NT2/D1 (cell line): ENCODE measurements at regions not wholly inside any gene's neighbourhood (a gene's known extent, or its start where the extent isn't known, plus 50 kb on each side); places are given as distances from the start of the nearest gene placed in this dataset.

ENCODE experiments used
- SUZ12 ChIP-seq: IDR thresholded peaks from 2 replicates; pipeline ENCODE4 v1.6.1; 2011; ENCODE audit not compliant: insufficient read length, insufficient read depth; ENCODE audit errors: extremely low read depth
- YY1 ChIP-seq: IDR thresholded peaks from 2 replicates; pipeline ENCODE4 v1.6.1; 2011; ENCODE audit not compliant: insufficient read length, insufficient read depth
- ZNF274 ChIP-seq: IDR thresholded peaks from 2 replicates; pipeline ENCODE4 v1.6.1; 2011; ENCODE audit warnings: mild to moderate bottlenecking, low read depth, low read length

DNA sequence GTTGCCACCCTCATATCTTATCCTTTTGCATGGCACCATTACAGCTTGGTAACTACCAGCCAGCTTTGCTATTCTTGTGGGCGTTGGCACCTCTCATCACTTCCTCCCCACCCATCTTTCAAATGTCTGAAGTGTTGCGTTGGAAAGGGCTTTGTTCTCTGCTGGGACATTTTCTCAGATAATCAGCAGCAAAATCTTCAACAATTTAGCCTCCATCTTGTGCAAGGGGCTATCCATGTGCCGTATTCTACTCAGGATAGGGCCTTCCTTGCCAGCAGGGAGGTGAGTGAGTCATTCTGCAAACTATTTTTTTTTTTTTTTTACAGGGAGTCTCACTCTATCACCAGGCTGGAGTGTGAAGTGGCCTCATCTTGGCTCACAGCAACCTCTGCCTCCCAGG, 62.1 kb upstream of the NUDT12 start:
- no peak for TF ChIP-seq ZNF274
- TF ChIP-seq YY1 = no peak
- no peak for TF ChIP-seq SUZ12
